Naive thymus-derived CD4-positive, alpha-beta T cell (primary cell): ENCODE measurements at regions not wholly inside any gene's neighbourhood (a gene's known extent, or its start where the extent isn't known, plus 50 kb on each side); places are given as distances from the start of the nearest gene placed in this dataset.
A peak's percentile ranks its signal among the peaks of the same experiment; 100 is the strongest.
"Not testable (repeated sequence)": the region's sequence is repeated elsewhere in the genome, so short reads cannot be mapped to it uniquely, and the experiment has no call there.

ENCODE experiments used
- ATAC-seq: fragments of 150-1000 bp; cut with Tn5 transposase; 2 replicates; pipeline ENCODE4 v1.10.0; 2021; ENCODE audit warnings: mild to moderate bottlenecking, moderate library complexity
- CTCF ChIA-PET: fragments of 350-600 bp; sonication (Branson Sonifier 250); formaldehyde crosslinking; loops from one replicate; lab custom pipeline; 2021; ENCODE audit warnings: antibody characterized with exemption; lab: Charles Lee
- POLR2A ChIA-PET: fragments of 350-600 bp; sonication (Branson Sonifier 250); formaldehyde crosslinking; loops from one replicate; lab custom pipeline; 2021; ENCODE audit warnings: antibody characterized with exemption, inconsistent platforms; lab: Charles Lee
- DNase-seq, 9 donors: peaks; one replicate each; pipeline versions ENCODE4 v3.0.0 to v3.0.0-alpha.2; 2020 to 2022; ENCODE audit warnings: mixed read lengths in 1 of 9
- H3K27ac ChIP-seq: one replicate; pipeline ENCODE4 v1.7.0; 2013; ENCODE audit warnings: mild to moderate bottlenecking, low read depth, low read length, moderate library complexity
- H3K27me3 ChIP-seq, 2 donors: one replicate each; pipeline ENCODE4 v1.7.0; 2013; ENCODE audit warnings: low read length in 2 of 2, mild to moderate bottlenecking in 2 of 2, moderate library complexity in 2 of 2; ENCODE audit not compliant: control insufficient read depth in 2 of 2, insufficient read depth in 2 of 2
- H3K36me3 ChIP-seq, 3 experiments: 1 replicate in 2 of 3; 2 replicates in 1 of 3; pipeline ENCODE4 v1.7.0; 2013; ENCODE audit warnings: low read length in 3 of 3, mild to moderate bottlenecking in 3 of 3, moderate library complexity in 1 of 3; ENCODE audit not compliant: insufficient read depth in 3 of 3, control insufficient read depth in 2 of 3
- H3K4me1 ChIP-seq, 2 donors: one replicate each; pipeline ENCODE4 v1.7.0; 2013; ENCODE audit warnings: low read length in 2 of 2, mild to moderate bottlenecking in 2 of 2, moderate library complexity in 1 of 2; ENCODE audit not compliant: control insufficient read depth in 2 of 2, insufficient read depth in 2 of 2
- H3K4me3 ChIP-seq: 2 replicates; pipeline ENCODE4 v1.7.0; 2013; ENCODE audit warnings: mild to moderate bottlenecking, low read length
- H3K9me3 ChIP-seq, 3 experiments: 1 replicate in 2 of 3; 2 replicates in 1 of 3; pipeline ENCODE4 v1.7.0; 2013; ENCODE audit warnings: low read length in 3 of 3; ENCODE audit not compliant: control insufficient read depth in 2 of 3
- H3K27ac Mint-ChIP-seq, 9 donors: one replicate each; pipeline ENCODE4 v1.8.0; 2020 to 2022; ENCODE audit warnings: mixed read lengths in 9 of 9, mild to moderate bottlenecking in 8 of 9, moderate library complexity in 5 of 9, inconsistent platforms in 2 of 9
- H3K27me3 Mint-ChIP-seq, 5 donors: one replicate each; pipeline ENCODE4 v1.8.0; 2021 to 2022; ENCODE audit warnings: mixed read lengths in 5 of 5, mild to moderate bottlenecking in 1 of 5
- H3K36me3 Mint-ChIP-seq, 5 donors: one replicate each; pipeline ENCODE4 v1.8.0; 2020 to 2022; ENCODE audit warnings: mixed read lengths in 5 of 5, mild to moderate bottlenecking in 3 of 5, inconsistent platforms in 1 of 5
- H3K4me1 Mint-ChIP-seq, 7 donors: one replicate each; pipeline ENCODE4 v1.8.0; 2020 to 2022; ENCODE audit warnings: mixed read lengths in 7 of 7, mild to moderate bottlenecking in 3 of 7, inconsistent platforms in 1 of 7
- H3K4me3 Mint-ChIP-seq, 10 donors: one replicate each; pipeline ENCODE4 v1.8.0; 2020 to 2022; ENCODE audit warnings: mild to moderate bottlenecking in 10 of 10, mixed read lengths in 10 of 10, moderate library complexity in 6 of 10, inconsistent platforms in 2 of 10
- H3K9me3 Mint-ChIP-seq, 11 donors: one replicate each; pipeline ENCODE4 v1.8.0; 2020 to 2022; ENCODE audit warnings: mixed read lengths in 11 of 11, mild to moderate bottlenecking in 4 of 11, inconsistent platforms in 1 of 11, moderate library complexity in 1 of 11
- intact Hi-C, 2 donors: fragments of 100-400 bp; cut with micrococcal nuclease; formaldehyde crosslinking; loops; one replicate each; pipeline ENCODE4 v1.15.1; 2023

DNA sequence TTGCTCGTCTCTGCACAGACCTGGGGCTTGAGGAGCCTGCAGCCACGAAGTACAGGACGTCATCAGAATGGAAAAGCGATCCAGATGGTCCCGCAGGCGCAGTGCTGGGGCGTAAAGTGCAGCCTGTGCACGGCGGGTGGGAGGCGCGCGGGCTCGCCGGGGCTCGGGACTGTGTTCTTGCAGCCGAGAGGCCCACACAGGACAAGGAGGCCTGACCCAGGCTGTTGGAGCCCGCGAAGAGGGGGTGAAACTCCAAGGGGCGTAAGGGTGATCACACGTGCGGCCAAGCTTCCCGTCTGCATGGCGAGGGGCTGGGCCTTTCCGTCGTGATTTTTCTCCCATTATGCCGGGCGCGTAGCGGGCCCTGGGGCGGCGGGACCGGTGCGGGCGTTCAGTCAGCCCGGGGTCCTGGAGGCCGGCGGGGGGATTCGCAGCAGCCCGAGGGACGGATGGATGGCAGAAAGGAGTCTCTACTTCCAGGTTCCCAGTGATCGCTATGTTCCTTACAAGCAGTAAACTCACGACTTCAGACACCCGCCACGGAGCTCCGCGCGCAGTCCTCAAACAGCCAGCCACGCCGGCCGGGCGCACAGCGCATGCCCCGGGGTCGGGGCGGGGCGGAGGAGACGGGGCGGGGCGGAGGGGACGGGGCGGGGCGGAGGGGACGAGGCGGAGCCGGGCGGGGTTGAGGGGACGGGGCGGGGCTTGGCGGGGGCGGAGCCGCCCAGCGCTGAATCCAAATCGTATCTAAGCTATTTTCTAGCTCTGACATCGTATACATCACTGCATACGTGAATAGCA lies 141.0 kb upstream of the KCNJ18 start:
- Mint-ChIP-seq H3K4me3 (peak overlapping the region; percentile 78 to 91 (median 88)), H3K27me3 (peaks cover 17 to 31% (median 27%) of the 10 kb centered on the region in 5 donors), H3K9me3 (peaks cover 0 to 22% (median 10%) of the 10 kb centered on the region in 11 donors), H3K36me3 (peaks cover 0 to 12% (median 9%) of the 10 kb centered on the region in 5 donors), H3K27ac (peak overlapping the region in 6 of 9 donors; percentile 16 to 66 (median 46)), H3K4me1 (peaks cover 24 to 53% (median 41%) of the 10 kb centered on the region in 7 donors)
- H3K27me3 ChIP-seq = no peaks in the 10 kb centered on the region
- no peaks in the 10 kb centered on the region for H3K36me3 ChIP-seq
- H3K4me3 ChIP-seq = peak overlapping the region; percentile 69
- no peaks in the 10 kb centered on the region for H3K9me3 ChIP-seq
- POLR2A ChIA-PET = interaction anchor here (1.0 kb wide), 1 partner anchor 20 kb away, joined by 3 read pairs; no protein-coding TSS in a partner anchor
- intact Hi-C loops = loop anchor here (1.0 to 5.0 kb wide), 8 partner anchors 94 to 1394 kb away; partner anchors contain the start of genes MAP2K3 (in 2 of the 2), DHRS7B (in 1 of the 2), TMEM11 (in 1 of the 2) and USP22 (in 1 of the 2)
- peaks cover 0 to 10% of the 10 kb centered on the region in 2 donors for H3K4me1 ChIP-seq
- CTCF ChIA-PET = no interaction called here
- ATAC-seq (peak; percentile 96), DNase-seq (peak; percentile 68 to 89 (median 80))
- H3K27ac ChIP-seq = peak overlapping the region; percentile 69

DNA sequence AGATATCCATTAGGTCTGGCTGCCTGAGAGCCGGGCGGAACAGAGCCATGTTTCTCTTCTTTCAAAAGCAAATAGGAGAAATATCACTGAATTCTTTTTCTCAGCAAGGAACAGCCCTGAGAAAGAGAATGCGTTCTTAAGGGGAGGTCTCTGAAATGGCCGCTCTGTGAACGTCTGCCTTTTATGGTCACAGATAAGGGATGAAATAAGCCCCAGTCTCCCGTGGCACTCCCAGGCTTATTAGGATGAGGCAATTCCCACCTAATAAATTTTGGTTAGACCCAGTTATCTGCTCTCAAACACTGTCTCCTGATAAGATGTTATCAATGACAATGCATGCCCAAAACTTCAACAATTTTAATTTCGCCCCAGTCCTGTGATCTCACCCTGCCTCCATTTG lies 133.4 kb upstream of the KCNJ18 start:
- H3K4me3 Mint-ChIP-seq, H3K36me3 Mint-ChIP-seq, H3K27me3 ChIP-seq, ATAC-seq, intact Hi-C loops, DNase-seq, H3K27ac ChIP-seq, H3K4me1 ChIP-seq, H3K4me1 Mint-ChIP-seq, POLR2A ChIA-PET, H3K4me3 ChIP-seq, CTCF ChIA-PET, H3K27ac Mint-ChIP-seq, H3K9me3 ChIP-seq, H3K36me3 ChIP-seq: not testable (repeated sequence)
- Mint-ChIP-seq H3K27me3 (peaks cover 14 to 33% (median 25%) of the 10 kb centered on the region in 5 donors), H3K9me3 (peaks cover 3 to 62% (median 13%) of the 10 kb centered on the region in 11 donors)

GRCh38 chr17:21564262-21564661 lies 128.1 kb upstream of the KCNJ18 start:
- no peak overlapping the region for H3K27ac Mint-ChIP-seq
- peaks cover 0 to 13% (median 3%) of the 10 kb centered on the region in 11 donors for H3K9me3 Mint-ChIP-seq
- CTCF ChIA-PET = no interaction called here
- H3K4me3 ChIP-seq = no peak overlapping the region
- H3K27ac ChIP-seq = no peak overlapping the region
- no peak for ATAC-seq
- peaks cover 0 to 3% (median 0%) of the 10 kb centered on the region in 5 donors for H3K36me3 Mint-ChIP-seq
- no peaks in the 10 kb centered on the region for H3K36me3 ChIP-seq
- H3K4me1 ChIP-seq = no peaks in the 10 kb centered on the region
- POLR2A ChIA-PET = no interaction called here
- no peaks in the 10 kb centered on the region for H3K9me3 ChIP-seq
- H3K27me3 ChIP-seq = no peaks in the 10 kb centered on the region
- intact Hi-C loops = no loop called here
- DNase-seq = no peak
- no peak overlapping the region for H3K4me3 Mint-ChIP-seq
- peaks cover 9 to 29% (median 26%) of the 10 kb centered on the region in 5 donors for H3K27me3 Mint-ChIP-seq
- H3K4me1 Mint-ChIP-seq = peaks cover 0 to 1% (median 0%) of the 10 kb centered on the region in 7 donors

GRCh38 chr17:21564757-21565156 lies 127.6 kb upstream of the KCNJ18 start:
- H3K36me3 ChIP-seq, intact Hi-C loops, CTCF ChIA-PET, H3K4me3 ChIP-seq, H3K27me3 ChIP-seq, H3K9me3 ChIP-seq, H3K27ac Mint-ChIP-seq, H3K4me3 Mint-ChIP-seq, DNase-seq, H3K4me1 ChIP-seq, ATAC-seq, POLR2A ChIA-PET, H3K4me1 Mint-ChIP-seq, H3K27ac ChIP-seq, H3K36me3 Mint-ChIP-seq: not testable (repeated sequence)
- Mint-ChIP-seq H3K9me3 (peaks cover 0 to 12% (median 5%) of the 10 kb centered on the region in 11 donors), H3K27me3 (peaks cover 13 to 33% (median 26%) of the 10 kb centered on the region in 5 donors)

DNA sequence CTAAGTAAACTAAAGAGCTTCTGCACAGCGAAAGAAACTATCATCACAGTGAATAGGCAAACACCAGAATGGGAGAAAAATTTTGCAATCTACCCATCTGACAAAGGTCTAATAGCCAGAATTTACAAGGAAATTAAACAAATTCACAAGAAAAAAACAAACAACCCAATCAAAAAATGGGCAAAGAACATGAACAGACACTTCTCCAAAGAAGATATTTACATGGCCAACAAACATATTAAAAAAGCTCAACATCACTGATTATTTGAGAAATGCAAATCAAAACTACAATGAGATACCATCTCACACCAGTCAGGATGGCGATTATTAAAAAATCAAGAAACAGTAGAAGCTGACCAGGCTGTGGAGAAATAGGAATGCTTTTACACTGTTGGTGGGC lies 121.9 kb upstream of the KCNJ18 start:
- H3K27me3 ChIP-seq, H3K36me3 ChIP-seq, H3K27ac Mint-ChIP-seq, CTCF ChIA-PET, H3K36me3 Mint-ChIP-seq, intact Hi-C loops, H3K27ac ChIP-seq, ATAC-seq, H3K4me3 ChIP-seq, H3K4me3 Mint-ChIP-seq, POLR2A ChIA-PET, H3K4me1 ChIP-seq, H3K9me3 ChIP-seq, DNase-seq: not testable (repeated sequence)
- Mint-ChIP-seq H3K9me3 (peaks cover 0 to 12% (median 11%) of the 10 kb centered on the region in 11 donors), H3K27me3 (peaks cover 0 to 25% (median 7%) of the 10 kb centered on the region in 5 donors), H3K4me1 (peaks cover 0 to 14% (median 9%) of the 10 kb centered on the region in 7 donors)

DNA sequence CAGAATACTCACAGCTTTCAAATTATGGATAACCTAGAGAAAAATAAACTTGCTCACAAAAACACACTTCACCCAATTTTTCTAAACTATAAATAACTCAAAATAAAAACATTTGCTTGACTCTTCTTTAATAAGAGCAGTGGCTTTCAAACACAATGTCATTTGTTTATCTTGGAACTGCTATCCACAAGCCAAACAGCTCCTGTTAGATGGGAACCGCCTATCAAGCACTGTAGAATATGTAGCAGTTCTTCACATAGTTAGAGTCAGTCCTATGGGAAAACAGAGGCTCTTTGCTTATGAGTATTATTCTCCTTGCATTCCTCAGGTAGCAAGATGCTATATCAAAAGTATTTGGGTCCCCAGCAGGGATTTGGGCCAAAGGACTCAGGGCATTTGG lies 120.2 kb upstream of the KCNJ18 start:
- H3K4me1 ChIP-seq, H3K4me3 ChIP-seq, CTCF ChIA-PET, H3K9me3 ChIP-seq, H3K36me3 Mint-ChIP-seq, POLR2A ChIA-PET, H3K36me3 ChIP-seq, H3K27me3 ChIP-seq, ATAC-seq, DNase-seq, intact Hi-C loops, H3K27ac Mint-ChIP-seq, H3K4me3 Mint-ChIP-seq, H3K27ac ChIP-seq: not testable (repeated sequence)
- Mint-ChIP-seq H3K4me1 (peaks cover 0 to 14% (median 9%) of the 10 kb centered on the region in 7 donors), H3K27me3 (peaks cover 0 to 24% (median 7%) of the 10 kb centered on the region in 5 donors), H3K9me3 (peaks cover 0 to 12% (median 11%) of the 10 kb centered on the region in 11 donors)
